GM19238 (cell line): ENCODE measurements at regions not wholly inside any gene's neighbourhood (a gene's known extent, or its start where the extent isn't known, plus 50 kb on each side); places are given as distances from the start of the nearest gene placed in this dataset.

ENCODE experiments used
- DNase-seq: peaks from one replicate; pipeline ENCODE4 v3.0.0; 2011; ENCODE audit warnings: low spot score; ENCODE audit not compliant: insufficient read length

- DNase-seq, result no peak
These were observed 216.9 kb downstream of the HAUS1 start for GRCh38 chr18:46320928-46321711.

- DNase-seq, result no peak
These were observed 217.8 kb downstream of the HAUS1 start for GRCh38 chr18:46321955-46322354.

- no peak for DNase-seq
These were observed 218.3 kb downstream of the HAUS1 start for GRCh38 chr18:46322411-46322891.

GRCh38 chr18:46322941-46323340 lies 218.8 kb downstream of the HAUS1 start:
- DNase-seq, result no peak

GRCh38 chr18:46324087-46324955 lies 220.1 kb downstream of the HAUS1 start:
- no peak for DNase-seq

- no peak for DNase-seq
These were observed 221.7 kb downstream of the HAUS1 start for GRCh38 chr18:46325895-46326294.

GRCh38 chr18:46329736-46330246 lies 225.6 kb downstream of the HAUS1 start:
- no peak for DNase-seq

- no peak for DNase-seq
These were observed 227.1 kb downstream of the HAUS1 start for GRCh38 chr18:46331316-46331715.

GRCh38 chr18:46332286-46332801 lies 228.2 kb downstream of the HAUS1 start:
- DNase-seq, result no peak

GRCh38 chr18:46332921-46333341 lies 228.7 kb downstream of the HAUS1 start:
- DNase-seq, result no peak

GRCh38 chr18:46333431-46334135 lies 229.4 kb downstream of the HAUS1 start:
- no peak for DNase-seq

GRCh38 chr18:46334868-46335281 lies 230.7 kb downstream of the HAUS1 start:
- no peak for DNase-seq

- no peak for DNase-seq
These were observed 231.4 kb downstream of the HAUS1 start for GRCh38 chr18:46335534-46336101.

- no peak for DNase-seq
These were observed 232.3 kb downstream of the HAUS1 start for GRCh38 chr18:46336278-46337111.

GRCh38 chr18:46337271-46337670 lies 233.1 kb downstream of the HAUS1 start:
- no peak for DNase-seq

GRCh38 chr18:46338205-46338604 lies 234.0 kb downstream of the HAUS1 start:
- DNase-seq, result no peak

- no peak for DNase-seq
These were observed 234.6 kb downstream of the HAUS1 start for GRCh38 chr18:46338766-46339165.

- DNase-seq, result no peak
These were observed 236.5 kb downstream of the HAUS1 start for GRCh38 chr18:46340716-46341115.

GRCh38 chr18:46341986-46342525 lies 237.9 kb downstream of the HAUS1 start:
- DNase-seq, result no peak

- DNase-seq, result no peak
These were observed 239.3 kb downstream of the HAUS1 start for GRCh38 chr18:46343456-46343855.
